GM18861 (cell line): ENCODE measurements at regions not wholly inside any gene's neighbourhood (a gene's known extent, or its start where the extent isn't known, plus 50 kb on each side); places are given as distances from the start of the nearest gene placed in this dataset.
"Not testable (repeated sequence)": the region's sequence is repeated elsewhere in the genome, so short reads cannot be mapped to it uniquely, and the experiment has no call there.

ENCODE experiments used
- ATAC-seq: cut with Tn5 transposase; IDR thresholded peaks from one replicate; pipeline ENCODE4 v1.9.1; 2021; ENCODE audit not compliant: unreplicated experiment

DNA sequence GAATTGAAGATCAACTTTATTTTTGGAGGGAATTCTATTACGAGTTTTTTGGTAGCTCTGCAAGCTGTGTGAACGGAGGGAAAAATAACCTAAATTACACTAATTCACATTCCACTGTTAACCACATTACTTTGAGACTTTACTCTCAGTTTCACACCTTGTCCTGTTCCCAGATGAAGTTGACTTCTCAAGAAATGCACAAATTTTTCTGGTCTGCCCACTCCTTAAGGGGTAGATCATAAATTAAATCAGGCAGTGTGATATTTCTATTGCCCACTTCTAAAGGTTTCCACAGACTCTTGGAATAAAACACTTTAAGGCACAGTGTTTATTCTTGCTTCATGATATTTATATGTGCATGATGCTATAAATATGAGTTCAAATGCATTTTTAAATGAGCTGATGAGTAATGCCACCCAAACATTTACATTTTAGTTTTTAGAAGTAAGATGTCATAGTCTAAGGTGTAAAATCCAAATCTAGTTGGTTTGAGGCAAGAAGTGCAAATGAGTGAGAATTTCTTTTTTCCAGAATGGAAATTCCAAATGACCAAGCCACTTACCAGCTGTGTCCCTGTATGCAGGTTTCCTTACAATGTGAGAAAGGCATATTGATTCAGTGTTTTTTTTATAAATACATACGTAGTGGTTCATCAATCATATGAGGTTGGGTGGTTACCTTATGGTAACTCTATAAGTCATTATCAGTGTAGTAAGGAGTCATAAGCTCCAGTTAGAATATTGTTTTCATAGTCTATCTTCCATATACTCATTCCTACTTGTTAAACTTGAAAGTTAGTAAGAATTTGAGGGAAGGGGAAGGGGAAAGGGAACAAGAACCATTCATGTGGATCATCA, 437.7 kb upstream of the MEF2C start:
- no peak for ATAC-seq

DNA sequence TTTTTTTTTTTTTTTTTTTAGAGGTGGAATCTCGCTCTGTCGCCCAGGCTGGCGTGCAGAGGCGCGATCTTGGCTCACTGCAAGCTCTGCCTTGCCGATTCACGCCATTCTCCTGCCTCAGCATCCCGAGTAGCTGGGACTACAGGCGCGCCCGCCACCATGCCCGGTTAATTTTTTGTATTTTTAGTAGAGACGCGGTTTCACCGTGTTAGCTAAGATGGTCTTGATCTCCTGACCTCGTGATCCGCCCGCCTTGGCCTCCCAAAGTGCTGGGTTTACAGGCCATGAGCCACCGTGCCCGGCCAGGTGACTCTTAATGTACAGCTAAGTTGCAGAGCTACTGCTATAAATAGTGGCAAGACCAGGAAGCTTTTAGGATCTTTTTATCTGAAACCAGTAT, 434.9 kb upstream of the MEF2C start:
- not testable (repeated sequence) for ATAC-seq

DNA sequence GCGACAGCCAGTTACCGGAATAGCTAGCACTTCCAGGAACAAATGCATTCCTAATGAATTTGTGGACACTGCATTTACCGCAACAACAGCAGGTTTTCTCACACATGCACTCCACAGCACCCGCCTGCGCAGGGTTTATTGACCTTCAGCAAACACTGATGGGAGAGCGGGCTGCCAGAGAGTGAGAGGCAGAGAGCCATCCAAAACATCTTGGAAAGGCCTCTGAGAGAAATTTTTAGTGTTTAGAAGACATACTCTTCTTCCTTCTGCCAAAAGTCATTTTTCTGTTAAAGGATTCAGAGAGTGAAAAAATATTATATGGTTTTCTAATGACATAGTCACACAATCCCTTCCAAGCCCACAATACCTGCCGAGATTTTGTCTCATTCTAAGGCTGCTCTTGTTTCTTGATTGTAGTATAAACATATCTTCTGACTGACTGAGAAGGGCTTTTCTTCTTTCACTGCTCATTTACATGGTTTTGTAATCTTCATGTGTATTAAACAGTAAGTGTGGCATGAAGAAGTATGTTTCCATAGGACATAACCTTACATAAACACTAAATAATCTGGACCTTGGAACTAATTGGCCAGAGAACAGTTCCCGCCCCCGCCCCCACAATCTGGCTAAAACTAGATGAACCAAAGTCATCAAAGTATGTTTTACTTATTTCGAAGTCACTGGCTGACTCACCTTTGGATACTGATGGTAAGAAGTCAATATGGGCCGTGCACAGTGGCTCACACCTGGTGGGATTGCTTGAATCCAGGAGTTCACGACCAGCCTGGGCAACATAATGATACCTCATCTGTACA, 432.5 kb upstream of the MEF2C start:
- no peak for ATAC-seq

DNA sequence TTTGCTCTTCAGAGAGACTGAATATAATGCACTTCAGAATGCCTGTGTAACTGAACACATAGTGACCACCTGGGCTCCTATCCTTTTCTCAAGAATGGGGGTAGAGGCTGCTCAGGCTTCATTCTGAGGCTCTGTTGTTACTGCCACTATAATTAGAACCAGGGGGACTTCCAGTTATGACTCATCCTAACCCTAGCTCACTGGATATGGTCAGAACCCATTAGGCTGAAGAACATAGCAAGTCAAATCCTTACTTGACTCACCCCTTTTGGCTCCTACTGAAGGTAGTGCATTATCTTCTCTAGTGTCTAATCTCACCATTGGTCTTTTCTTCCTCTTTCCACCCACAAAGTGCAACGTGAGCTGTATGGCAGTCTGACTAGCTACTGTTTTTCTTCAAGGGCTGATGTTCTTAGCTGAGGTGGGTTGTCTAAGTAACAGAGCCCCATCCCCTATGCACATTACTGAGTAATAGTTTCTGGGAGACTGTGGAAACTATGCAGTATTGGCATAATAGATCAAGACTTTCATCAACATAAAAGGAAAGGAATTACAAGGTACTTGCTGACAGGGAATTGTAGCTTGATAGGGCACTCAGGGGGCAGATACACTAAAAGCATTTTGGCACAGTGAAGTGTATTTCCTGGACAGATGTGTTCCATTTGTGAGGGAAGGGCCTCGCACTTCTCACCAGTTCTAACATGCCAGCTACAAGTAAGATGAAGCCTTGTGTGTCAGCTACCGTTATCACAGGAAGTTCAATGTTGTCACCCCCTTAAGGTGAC, 431.0 kb upstream of the MEF2C start:
- ATAC-seq, result peak; percentile 98

DNA sequence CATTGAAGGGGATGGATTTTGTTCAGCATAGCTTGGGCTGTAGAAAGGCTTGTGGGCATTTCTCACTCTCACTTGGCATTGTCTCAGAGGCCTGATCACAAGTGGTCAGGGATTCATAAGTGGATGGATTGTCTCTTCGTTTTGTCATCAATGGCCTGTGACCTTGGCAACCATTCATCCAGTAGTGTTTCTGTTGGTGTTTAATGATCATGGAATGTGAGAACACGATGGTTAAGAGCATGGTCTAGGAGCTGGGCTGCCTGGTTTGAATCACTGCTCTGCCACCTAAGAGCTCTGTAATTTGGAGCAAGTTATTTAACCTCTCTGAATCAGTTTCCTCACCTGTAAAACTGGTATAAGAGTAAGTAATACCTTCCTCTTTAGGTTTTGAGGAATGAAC, 430.1 kb upstream of the MEF2C start:
- no peak for ATAC-seq

DNA sequence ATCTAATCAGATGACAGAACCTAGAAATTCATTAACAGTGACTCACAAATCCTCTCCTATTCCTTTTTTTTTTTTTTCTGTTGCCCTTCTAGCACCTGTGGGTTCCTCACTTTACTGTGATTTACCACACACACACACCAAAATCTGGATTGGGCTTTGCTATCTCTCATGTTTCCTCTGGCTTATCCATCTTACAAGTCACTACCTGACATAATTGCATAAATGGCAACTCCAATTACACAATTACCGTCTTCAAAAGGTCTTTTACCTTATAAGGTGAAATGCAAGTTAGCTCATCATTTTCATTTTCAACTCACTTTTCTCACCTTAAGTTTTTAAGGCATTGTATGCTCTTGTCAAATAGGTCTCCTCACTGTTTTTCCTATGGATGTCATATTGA, 426.3 kb upstream of the MEF2C start:
- ATAC-seq, result no peak

DNA sequence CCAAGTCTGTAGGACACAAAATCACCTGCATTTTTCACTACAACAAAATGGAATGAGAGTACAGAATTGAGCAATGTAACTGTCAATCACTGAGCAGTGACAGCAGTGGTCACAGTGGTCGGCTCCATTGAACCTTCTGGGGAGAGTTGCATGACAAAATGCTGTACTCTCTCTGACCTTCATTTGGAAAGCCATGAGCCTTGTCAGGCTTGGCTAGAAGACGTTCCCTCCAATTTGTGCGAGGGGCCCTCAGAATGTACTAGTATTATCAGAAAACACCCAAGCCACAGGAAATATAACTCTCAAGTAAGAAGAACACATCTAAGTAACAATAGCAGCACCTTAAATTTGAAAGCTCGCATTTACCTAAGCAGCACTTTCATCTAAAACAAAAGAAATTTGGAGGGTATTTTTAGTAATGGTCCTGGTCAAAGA, 425.6 kb upstream of the MEF2C start:
- ATAC-seq, result peak; percentile 93

DNA sequence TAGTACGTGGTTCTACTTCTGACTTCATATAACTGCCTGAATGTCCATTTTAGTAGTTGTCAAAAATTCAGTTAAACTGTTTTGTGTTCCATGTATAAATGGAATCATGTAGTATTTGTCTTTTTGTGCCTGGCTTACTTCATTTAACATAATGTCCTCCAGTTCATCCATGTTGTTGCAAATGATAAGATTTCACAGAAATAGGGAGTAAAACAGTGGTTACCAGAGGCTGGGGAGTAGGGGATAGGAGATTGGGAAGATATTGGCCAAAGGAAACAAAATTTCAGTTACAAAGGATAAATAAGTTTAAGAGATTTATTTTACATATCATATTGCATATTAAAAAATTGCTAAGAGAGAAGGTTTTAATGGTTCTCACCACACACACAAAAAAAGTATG, 425.0 kb upstream of the MEF2C start:
- no peak for ATAC-seq

DNA sequence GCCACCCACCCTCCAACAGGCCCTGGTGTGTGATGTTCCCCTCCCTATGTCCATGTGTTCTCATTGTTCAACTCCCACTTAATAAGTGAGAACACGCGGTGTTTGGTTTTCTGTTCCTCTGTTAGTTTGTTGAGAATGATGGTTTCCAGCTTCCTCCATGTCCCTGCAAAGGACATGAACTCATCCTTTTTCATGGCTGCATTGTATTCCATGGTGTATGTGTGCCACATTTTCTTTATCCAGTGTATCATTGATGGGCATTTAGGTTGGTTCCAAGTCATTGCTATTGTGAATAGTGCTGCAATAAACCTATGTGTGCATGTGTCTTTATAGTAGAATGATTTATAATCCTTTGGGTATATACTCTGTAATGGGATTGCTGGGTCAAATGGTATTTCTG, 424.2 kb upstream of the MEF2C start:
- not testable (repeated sequence) for ATAC-seq

DNA sequence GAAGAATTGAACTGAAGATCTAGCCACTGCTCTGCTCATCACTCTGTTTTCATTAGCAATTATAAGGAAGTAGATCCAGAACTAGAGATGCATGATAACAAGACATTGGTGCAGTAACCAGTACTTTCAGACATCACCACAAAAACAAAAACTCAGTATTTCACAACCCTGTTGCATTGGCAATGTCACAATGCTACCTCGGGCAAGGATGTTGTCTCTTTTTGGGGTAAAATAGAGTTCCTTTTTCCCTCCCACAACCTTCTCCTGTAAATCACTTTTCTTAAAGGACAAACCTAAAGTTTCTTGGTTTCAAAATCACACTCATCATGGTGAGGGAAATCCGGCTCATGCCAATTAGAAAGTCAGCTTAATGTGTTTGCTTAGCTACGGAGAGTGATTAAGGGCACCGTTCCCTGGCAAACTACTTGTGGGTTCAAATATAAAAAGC, 420.1 kb upstream of the MEF2C start:
- peak; percentile 51 for ATAC-seq

DNA sequence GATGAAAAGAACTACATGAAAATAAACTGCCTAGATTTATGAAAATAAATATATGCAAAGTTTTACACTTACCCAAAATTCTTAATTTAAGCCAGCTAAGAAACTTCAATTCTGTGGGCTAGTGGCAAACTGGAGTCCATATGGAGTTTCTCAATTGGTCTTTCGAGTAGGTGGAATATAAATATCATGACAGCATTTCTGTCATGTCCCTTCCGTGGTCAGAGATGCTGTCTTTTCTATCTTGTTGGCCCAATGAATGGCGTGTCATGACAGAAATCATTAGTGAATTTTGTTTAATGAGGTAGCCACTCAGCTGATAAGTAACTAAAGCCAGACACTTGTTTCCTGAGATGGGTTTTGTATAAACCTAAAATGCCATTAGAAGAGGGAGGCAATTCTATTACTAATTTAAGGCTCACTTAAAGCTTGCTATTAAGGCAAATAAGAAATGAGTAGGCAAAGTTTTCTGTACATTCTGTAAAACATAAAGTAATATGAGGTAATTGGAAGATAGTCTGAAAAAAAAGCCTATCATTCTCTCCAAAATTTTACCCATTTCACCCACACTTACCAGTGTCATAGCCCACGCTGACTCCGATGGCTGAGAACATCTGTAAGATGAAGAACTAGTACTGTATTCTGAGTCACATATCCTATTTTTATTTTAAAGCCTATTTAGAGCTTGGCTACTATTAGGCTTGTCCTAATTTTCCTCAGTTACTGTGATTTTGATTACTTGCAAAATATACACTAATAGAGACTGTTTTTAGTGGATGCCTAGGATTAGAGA, 419.3 kb upstream of the MEF2C start:
- no peak for ATAC-seq

DNA sequence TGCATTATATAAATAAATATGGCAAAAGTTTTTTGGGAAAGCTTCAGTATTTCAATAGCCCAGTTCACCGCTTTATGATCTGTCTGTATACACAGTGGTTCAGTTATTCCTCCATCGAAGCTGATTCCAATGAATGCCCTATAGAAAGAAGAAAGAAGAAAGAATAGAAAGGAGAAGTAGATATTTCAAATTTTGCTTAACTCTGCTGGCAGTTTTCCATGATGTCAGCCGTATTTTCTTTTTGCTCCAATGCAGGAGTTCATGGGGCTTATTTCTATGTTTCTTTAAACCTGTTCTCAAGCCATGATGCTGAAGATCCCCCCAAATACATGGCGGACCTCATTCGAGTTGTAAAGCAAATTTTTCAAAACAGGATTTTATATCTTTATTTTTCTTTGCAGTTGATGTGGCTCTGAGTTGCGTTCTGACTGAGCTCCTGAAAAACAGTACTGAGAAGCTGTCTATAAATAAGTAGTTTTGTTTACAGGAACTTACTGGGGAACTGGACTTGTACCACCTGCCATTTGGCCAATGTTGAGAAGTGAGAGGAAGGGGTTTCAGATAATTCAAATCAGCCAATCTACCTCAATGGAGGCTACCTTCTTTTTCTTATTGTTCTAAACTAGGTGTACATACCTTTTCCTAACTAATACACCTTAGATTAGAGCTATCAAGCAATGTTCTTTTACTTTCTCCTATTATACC, 418.5 kb upstream of the MEF2C start:
- peak; percentile 65 for ATAC-seq

DNA sequence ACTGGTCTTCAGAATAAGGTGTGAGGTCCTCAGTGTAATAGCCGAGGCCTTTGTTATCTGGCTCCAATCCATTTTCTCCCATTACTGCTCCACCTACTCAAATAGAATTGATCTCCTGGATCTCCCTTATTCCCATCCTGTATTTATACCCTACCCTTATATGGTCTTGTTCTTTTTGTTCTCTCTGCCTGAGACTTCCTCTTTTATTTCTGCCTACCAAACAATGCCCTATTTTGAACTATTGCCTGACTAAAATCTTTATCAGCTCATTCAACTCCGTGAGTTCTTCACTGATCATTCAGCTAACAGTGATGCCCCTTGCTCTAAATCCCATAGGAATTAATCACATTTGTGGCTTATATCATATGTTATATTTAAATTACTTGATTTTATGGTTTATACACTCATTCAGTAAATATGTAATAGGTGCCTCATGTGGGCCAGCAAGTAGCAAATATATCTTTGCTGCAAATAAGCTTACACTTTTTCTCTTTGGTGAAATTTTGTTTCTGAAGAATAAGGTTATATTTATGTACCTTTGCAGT, 417.5 kb upstream of the MEF2C start:
- ATAC-seq, result no peak

DNA sequence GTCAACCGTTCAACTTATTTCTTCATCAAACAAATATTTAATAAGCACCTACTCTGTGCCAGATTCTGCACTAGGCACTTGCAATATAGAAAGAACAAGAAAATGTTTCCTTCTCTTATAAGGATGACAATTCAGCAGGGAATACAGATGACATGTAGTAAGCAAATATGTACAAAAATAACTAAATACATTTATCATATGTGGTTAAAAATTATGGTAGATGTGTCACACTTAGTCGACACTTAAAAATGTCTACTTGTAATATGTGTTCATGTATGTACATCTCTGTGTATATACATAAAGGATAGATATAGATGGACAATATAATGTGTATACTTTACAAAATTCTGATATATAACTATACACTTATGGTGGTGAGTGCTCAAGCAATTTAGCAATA, 417.0 kb upstream of the MEF2C start:
- ATAC-seq, result no peak

DNA sequence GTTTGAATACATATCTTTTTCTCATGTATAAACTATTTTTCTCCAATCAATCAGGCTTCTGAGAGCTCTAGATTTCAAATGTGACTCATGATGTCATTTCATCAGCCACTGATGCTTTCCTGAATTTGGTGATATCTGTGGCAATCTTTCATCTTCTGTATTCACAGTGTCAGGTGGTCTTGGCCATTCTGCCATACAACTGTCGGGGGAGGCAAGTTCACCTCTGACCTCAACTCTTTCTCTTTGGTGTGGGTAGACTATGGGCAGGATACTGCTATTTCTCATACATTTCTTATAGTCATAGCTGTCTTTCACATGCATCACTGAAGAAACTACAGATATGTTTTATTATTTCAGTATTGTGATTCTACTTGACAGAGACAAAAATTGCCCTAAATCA, 414.1 kb upstream of the MEF2C start:
- ATAC-seq, result no peak

DNA sequence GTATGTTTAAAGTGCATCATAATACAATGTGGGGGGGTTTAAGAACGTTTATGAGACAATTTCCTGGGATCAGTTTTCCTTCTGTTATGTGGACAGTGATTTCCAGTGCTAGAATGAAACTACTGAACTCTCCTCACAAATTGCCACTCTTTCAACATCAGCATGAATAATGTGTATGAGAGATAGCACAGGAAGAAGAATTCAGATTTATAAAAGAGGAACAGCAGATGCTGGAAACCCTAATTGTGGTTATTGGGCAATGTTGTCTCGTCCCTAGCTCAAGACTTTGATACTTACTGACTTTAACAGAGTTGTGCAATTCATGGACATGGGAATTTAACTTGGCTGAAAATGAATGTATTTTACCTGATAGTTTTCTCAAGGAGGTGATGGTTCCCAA, 410.8 kb upstream of the MEF2C start:
- no peak for ATAC-seq

DNA sequence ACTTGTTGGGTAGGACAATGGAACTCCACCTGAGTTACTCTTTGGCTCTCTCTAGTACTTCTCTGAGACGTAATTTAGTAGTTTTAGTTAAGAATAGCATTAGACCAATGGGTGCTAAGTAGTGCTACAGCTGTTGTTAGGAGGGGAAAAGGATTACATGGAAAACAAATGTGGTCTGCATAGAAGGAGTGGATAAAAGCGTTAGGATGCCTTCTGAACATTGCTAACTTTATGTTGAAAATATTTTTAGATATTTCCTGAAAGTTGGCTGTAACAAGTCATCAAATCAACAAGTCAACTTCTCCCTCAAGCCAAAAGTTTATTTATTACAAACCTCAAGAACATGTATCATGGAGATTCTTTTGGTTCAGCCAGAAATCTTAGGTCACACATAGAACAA, 409.5 kb upstream of the MEF2C start:
- ATAC-seq, result no peak

DNA sequence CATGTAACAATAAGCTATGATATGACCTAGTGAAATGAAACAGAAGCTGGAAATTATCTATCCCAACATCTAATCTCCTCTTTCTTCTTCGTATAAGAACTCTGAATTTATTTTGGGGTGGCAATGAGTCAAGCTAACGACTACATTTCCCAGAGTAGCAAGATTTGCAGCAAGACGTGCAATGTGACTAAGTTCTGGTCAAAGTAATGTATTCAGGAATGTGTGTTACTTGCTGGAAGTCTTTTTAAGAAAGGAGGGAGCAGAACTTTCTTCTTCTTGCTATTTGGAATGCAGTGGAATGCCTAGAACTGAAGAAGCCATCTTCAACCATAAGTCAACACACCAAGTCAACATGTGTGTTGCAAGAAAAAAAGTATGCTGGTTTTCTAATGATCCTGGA, 406.6 kb upstream of the MEF2C start:
- no peak for ATAC-seq

DNA sequence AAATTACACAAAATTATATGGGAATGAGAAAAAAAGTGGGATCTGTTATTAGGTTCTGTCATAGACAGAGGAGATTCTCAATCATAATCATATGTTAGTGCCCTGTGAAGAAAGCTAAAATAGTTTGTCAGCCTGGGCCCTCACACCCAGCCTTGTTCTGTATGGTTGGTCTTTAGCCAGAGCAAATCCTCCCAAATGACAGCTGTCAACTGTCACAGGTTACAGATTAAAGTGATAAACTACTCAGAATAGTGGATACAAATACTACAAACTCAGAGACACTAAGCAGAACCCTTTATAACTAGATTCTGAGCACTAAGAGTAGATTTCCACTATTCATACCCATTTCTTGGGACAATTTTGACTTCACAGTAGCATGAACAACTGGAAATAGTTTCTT, 405.0 kb upstream of the MEF2C start:
- no peak for ATAC-seq

DNA sequence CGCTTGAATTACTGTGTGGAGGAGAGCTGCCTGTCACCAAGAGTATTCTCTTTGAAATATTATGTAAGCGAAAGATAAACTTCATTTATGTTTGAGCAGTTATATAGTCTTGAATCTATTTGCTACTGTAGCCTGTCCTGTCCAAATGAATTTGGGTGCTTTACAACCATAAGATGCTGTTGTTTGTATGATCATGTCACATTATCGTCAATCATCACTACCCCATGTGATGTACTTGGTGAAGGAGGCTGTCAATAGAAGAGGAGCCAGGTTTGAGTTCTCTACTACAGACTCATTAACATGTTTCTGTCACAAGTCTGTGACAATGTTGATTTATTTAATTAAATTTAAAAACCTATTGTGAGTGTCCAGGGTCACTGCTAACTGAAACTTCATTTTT, 403.3 kb upstream of the MEF2C start:
- ATAC-seq, result no peak
